ENCODE measurements at regions not wholly inside any gene's neighbourhood (a gene's known extent, or its start where the extent isn't known, plus 50 kb on each side); places are given as distances from the start of the nearest gene placed in this dataset.

GRCh38 chrX:66912417-66912816 is 273.5 kb upstream of the EDA2R start:
- TF ChIP-seq YY1 (IDR thresholded peaks at IDR 0.05; ENCODE audit: insufficient read depth, insufficient read length), result no peak
- TF ChIP-seq SUZ12 (IDR thresholded peaks at IDR 0.05; ENCODE audit: extremely low read depth, insufficient read depth, insufficient read length), result no peak
- TF ChIP-seq ZNF274 (IDR thresholded peaks at IDR 0.05; ENCODE audit: low read depth, low read length), result no peak
- H3K9me3 ChIP-seq (ENCODE audit: insufficient read depth, low read length), result no peaks in the 10 kb centered on the region
- H3K27me3 ChIP-seq (ENCODE audit: insufficient read depth, insufficient read length), result no peaks in the 10 kb centered on the region

DNA sequence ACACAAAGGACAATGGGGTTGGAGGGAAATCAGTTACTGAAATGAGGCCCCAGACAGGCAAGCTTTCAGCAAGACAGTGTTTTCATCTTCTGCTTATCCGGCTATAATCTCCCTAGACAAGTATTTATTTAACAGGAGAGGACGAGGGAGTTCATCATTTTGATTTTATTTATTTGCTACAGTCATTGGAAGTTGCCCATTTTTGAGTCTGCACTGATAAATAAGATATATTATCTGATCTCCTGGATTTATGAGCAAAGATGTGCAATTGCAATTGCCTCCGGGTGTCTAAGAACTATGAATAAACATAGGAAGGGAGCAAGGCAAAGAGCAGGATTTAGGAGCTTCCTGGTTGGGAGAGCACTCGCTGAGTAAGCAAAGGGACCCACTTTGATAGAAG is 263.2 kb upstream of the EDA2R start:
- Histone ChIP-seq H3K4me1 (ENCODE audit: insufficient read depth, insufficient read length) (no peaks in the 10 kb centered on the region), H3K27me3 (ENCODE audit: insufficient read depth, insufficient read length) (no peaks in the 10 kb centered on the region), H3K9me3 (ENCODE audit: insufficient read depth, low read length) (no peaks in the 10 kb centered on the region), H3K36me3 (ENCODE audit: insufficient read depth, insufficient read length, low read length) (no peaks in the 10 kb centered on the region), H3K4me3 (ENCODE audit: insufficient read length, low read depth) (no peak overlapping the region), H3K9ac (ENCODE audit: insufficient read length, low read depth) (no peak overlapping the region)
- no peak for TF ChIP-seq ZNF274 (IDR thresholded peaks at IDR 0.05; ENCODE audit: low read depth, low read length)
- no peak for TF ChIP-seq YY1 (IDR thresholded peaks at IDR 0.05; ENCODE audit: insufficient read depth, insufficient read length)
- no peak for TF ChIP-seq SUZ12 (IDR thresholded peaks at IDR 0.05; ENCODE audit: extremely low read depth, insufficient read depth, insufficient read length)
- DNase-seq (ENCODE audit: low read depth, low spot score), result no peak

More at GRCh38 chrX:66912417-66912816, 273.5 kb upstream of the EDA2R start:
- H3K4me1 ChIP-seq (ENCODE audit: insufficient read depth, insufficient read length), result no peaks in the 10 kb centered on the region
- DNase-seq (ENCODE audit: low read depth, low spot score), result no peak
- no peaks in the 10 kb centered on the region for H3K36me3 ChIP-seq (ENCODE audit: insufficient read depth, insufficient read length, low read length)
- H3K4me3 ChIP-seq (ENCODE audit: insufficient read length, low read depth), result no peak overlapping the region
- no peak overlapping the region for H3K9ac ChIP-seq (ENCODE audit: insufficient read length, low read depth)

DNA sequence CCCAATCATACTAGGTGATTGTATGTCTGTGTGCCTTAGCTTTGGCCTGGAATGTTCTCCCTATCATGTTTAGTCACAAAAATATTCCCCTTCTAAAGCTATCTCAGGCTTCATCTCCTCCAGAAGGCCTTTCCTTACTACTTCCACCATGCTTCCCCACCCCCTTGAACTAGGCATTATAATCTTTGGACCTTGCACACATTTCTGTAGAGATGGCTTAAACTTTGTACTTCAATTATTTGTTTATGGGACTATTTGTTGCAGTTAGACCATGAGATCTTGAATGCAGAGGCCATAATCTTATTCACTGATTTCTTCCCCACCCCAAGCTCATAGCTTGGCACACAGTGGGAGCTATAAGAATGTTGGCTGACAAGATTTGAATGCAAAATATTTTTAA is 262.0 kb upstream of the EDA2R start:
- H3K4me1 ChIP-seq (ENCODE audit: insufficient read depth, insufficient read length), result no peaks in the 10 kb centered on the region
- no peaks in the 10 kb centered on the region for H3K9me3 ChIP-seq (ENCODE audit: insufficient read depth, low read length)
- TF ChIP-seq SUZ12 (IDR thresholded peaks at IDR 0.05; ENCODE audit: extremely low read depth, insufficient read depth, insufficient read length), result no peak
- TF ChIP-seq ZNF274 (IDR thresholded peaks at IDR 0.05; ENCODE audit: low read depth, low read length), result no peak
- no peak for TF ChIP-seq YY1 (IDR thresholded peaks at IDR 0.05; ENCODE audit: insufficient read depth, insufficient read length)
- H3K4me3 ChIP-seq (ENCODE audit: insufficient read length, low read depth), result no peak overlapping the region
- no peak for DNase-seq (ENCODE audit: low read depth, low spot score)
- H3K27me3 ChIP-seq (ENCODE audit: insufficient read depth, insufficient read length), result no peaks in the 10 kb centered on the region
- no peak overlapping the region for H3K9ac ChIP-seq (ENCODE audit: insufficient read length, low read depth)
- H3K36me3 ChIP-seq (ENCODE audit: insufficient read depth, insufficient read length, low read length), result no peaks in the 10 kb centered on the region

DNA sequence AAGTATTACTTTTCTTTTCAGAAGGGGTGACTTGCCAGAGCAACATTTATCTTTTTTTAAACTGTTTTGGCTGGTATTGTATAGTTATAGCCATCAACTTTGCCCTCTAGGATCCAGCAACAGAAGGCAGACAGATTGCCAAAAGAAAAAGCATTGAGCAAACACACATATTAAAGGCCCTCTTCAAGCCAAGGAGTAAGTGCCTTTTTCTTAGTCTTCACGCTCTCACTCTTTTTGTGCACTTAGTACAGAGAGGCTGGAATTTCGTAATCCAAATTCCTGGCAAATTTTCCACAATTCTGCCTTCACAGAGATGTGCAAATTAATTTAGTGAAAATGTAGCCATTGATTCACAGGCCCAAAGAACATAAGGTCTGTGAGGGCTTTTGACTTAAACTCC is 253.1 kb upstream of the EDA2R start:
- TF ChIP-seq YY1 (IDR thresholded peaks at IDR 0.05; ENCODE audit: insufficient read depth, insufficient read length) (no peak), SUZ12 (IDR thresholded peaks at IDR 0.05; ENCODE audit: extremely low read depth, insufficient read depth, insufficient read length) (no peak)
- Histone ChIP-seq H3K4me3 (ENCODE audit: insufficient read length, low read depth) (no peak overlapping the region), H3K36me3 (ENCODE audit: insufficient read depth, insufficient read length, low read length) (no peaks in the 10 kb centered on the region), H3K9ac (ENCODE audit: insufficient read length, low read depth) (no peak overlapping the region), H3K9me3 (ENCODE audit: insufficient read depth, low read length) (no peaks in the 10 kb centered on the region), H3K27me3 (ENCODE audit: insufficient read depth, insufficient read length) (no peaks in the 10 kb centered on the region), H3K4me1 (ENCODE audit: insufficient read depth, insufficient read length) (no peaks in the 10 kb centered on the region)
- DNase-seq (ENCODE audit: low read depth, low spot score), result no peak

- H3K9me3 ChIP-seq (ENCODE audit: insufficient read depth, low read length), result no peaks in the 10 kb centered on the region
- H3K4me1 ChIP-seq (ENCODE audit: insufficient read depth, insufficient read length), result no peaks in the 10 kb centered on the region
- no peak for TF ChIP-seq SUZ12 (IDR thresholded peaks at IDR 0.05; ENCODE audit: extremely low read depth, insufficient read depth, insufficient read length)
- TF ChIP-seq ZNF274 (IDR thresholded peaks at IDR 0.05; ENCODE audit: low read depth, low read length), result no peak
- TF ChIP-seq YY1 (IDR thresholded peaks at IDR 0.05; ENCODE audit: insufficient read depth, insufficient read length), result no peak
- no peak overlapping the region for H3K4me3 ChIP-seq (ENCODE audit: insufficient read length, low read depth)
- H3K9ac ChIP-seq (ENCODE audit: insufficient read length, low read depth), result no peak overlapping the region
- H3K27me3 ChIP-seq (ENCODE audit: insufficient read depth, insufficient read length), result no peaks in the 10 kb centered on the region
- no peaks in the 10 kb centered on the region for H3K36me3 ChIP-seq (ENCODE audit: insufficient read depth, insufficient read length, low read length)
- DNase-seq (ENCODE audit: low read depth, low spot score), result no peak
Measured at GRCh38 chrX:66889418-66889817, 250.5 kb upstream of the EDA2R start.

- TF ChIP-seq ZNF274 (IDR thresholded peaks at IDR 0.05; ENCODE audit: low read depth, low read length), result no peak
- TF ChIP-seq SUZ12 (IDR thresholded peaks at IDR 0.05; ENCODE audit: extremely low read depth, insufficient read depth, insufficient read length), result no peak
- TF ChIP-seq YY1 (IDR thresholded peaks at IDR 0.05; ENCODE audit: insufficient read depth, insufficient read length), result no peak
- H3K4me3 ChIP-seq (ENCODE audit: insufficient read length, low read depth), result no peak overlapping the region
- H3K27me3 ChIP-seq (ENCODE audit: insufficient read depth, insufficient read length), result no peaks in the 10 kb centered on the region
- no peaks in the 10 kb centered on the region for H3K36me3 ChIP-seq (ENCODE audit: insufficient read depth, insufficient read length, low read length)
- no peaks in the 10 kb centered on the region for H3K9me3 ChIP-seq (ENCODE audit: insufficient read depth, low read length)
- H3K9ac ChIP-seq (ENCODE audit: insufficient read length, low read depth), result no peak overlapping the region
- DNase-seq (ENCODE audit: low read depth, low spot score), result no peak
- no peaks in the 10 kb centered on the region for H3K4me1 ChIP-seq (ENCODE audit: insufficient read depth, insufficient read length)
Measured at GRCh38 chrX:66882101-66882500, 243.2 kb upstream of the EDA2R start.

GRCh38 chrX:66876776-66877175 is 237.9 kb upstream of the EDA2R start:
- Histone ChIP-seq H3K4me1 (ENCODE audit: insufficient read depth, insufficient read length) (no peaks in the 10 kb centered on the region), H3K9ac (ENCODE audit: insufficient read length, low read depth) (no peak overlapping the region), H3K9me3 (ENCODE audit: insufficient read depth, low read length) (no peaks in the 10 kb centered on the region), H3K36me3 (ENCODE audit: insufficient read depth, insufficient read length, low read length) (no peaks in the 10 kb centered on the region), H3K4me3 (ENCODE audit: insufficient read length, low read depth) (no peak overlapping the region), H3K27me3 (ENCODE audit: insufficient read depth, insufficient read length) (no peaks in the 10 kb centered on the region)
- DNase-seq (ENCODE audit: low read depth, low spot score), result no peak
- no peak for TF ChIP-seq ZNF274 (IDR thresholded peaks at IDR 0.05; ENCODE audit: low read depth, low read length)
- TF ChIP-seq SUZ12 (IDR thresholded peaks at IDR 0.05; ENCODE audit: extremely low read depth, insufficient read depth, insufficient read length), result no peak
- no peak for TF ChIP-seq YY1 (IDR thresholded peaks at IDR 0.05; ENCODE audit: insufficient read depth, insufficient read length)

DNA sequence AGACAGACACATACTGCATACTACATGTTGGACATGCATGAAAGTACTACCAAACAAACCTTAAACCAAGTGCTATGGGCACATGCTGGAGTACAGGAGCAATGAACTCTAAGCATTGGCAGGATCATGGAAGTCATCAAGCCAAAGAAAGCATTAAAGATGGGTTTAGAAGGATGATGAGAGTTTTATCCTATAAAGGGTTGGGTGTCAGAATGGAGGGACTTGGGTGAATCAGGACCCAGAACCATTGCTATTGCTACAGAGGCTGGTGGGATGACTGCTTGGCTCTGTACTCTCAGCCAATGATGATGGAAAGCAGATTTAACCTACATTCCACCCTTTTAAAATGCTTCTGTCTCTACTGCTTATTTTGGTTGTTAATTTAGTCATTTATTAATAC is 233.9 kb upstream of the EDA2R start:
- Histone ChIP-seq H3K4me1 (ENCODE audit: insufficient read depth, insufficient read length) (no peaks in the 10 kb centered on the region), H3K9ac (ENCODE audit: insufficient read length, low read depth) (no peak overlapping the region), H3K27me3 (ENCODE audit: insufficient read depth, insufficient read length) (no peaks in the 10 kb centered on the region), H3K36me3 (ENCODE audit: insufficient read depth, insufficient read length, low read length) (no peaks in the 10 kb centered on the region), H3K4me3 (ENCODE audit: insufficient read length, low read depth) (no peak overlapping the region), H3K9me3 (ENCODE audit: insufficient read depth, low read length) (no peaks in the 10 kb centered on the region)
- DNase-seq (ENCODE audit: low read depth, low spot score), result no peak
- TF ChIP-seq ZNF274 (IDR thresholded peaks at IDR 0.05; ENCODE audit: low read depth, low read length), result no peak
- TF ChIP-seq SUZ12 (IDR thresholded peaks at IDR 0.05; ENCODE audit: extremely low read depth, insufficient read depth, insufficient read length), result no peak
- no peak for TF ChIP-seq YY1 (IDR thresholded peaks at IDR 0.05; ENCODE audit: insufficient read depth, insufficient read length)
